Ishikawa (cell line): ENCODE measurements at regions not wholly inside any gene's neighbourhood (a gene's known extent, or its start where the extent isn't known, plus 50 kb on each side); places are given as distances from the start of the nearest gene placed in this dataset.

Experiments
- CEBPB ChIP-seq: IDR thresholded peaks from 2 replicates; pipeline ENCODE4 v1.6.1; 2012
- CREB1 ChIP-seq: IDR thresholded peaks from 2 replicates; pipeline ENCODE4 v1.6.1; 2012; ENCODE audit warnings: low read depth
- EGR1 ChIP-seq: IDR thresholded peaks from 2 replicates; pipeline ENCODE4 v1.6.1; 2012
- EP300 ChIP-seq: IDR thresholded peaks from 2 replicates; pipeline ENCODE4 v1.6.1; 2012; ENCODE audit warnings: borderline replicate concordance
- FOXM1 ChIP-seq: IDR thresholded peaks from 2 replicates; pipeline ENCODE4 v1.6.1; 2012; ENCODE audit warnings: low read depth, borderline replicate concordance
- NFIC ChIP-seq: IDR thresholded peaks from 2 replicates; pipeline ENCODE4 v1.6.1; 2012
- RAD21 ChIP-seq: IDR thresholded peaks from 2 replicates; pipeline ENCODE4 v1.6.1; 2012; ENCODE audit warnings: low read depth
- TAF1 ChIP-seq: IDR thresholded peaks from 2 replicates; pipeline ENCODE4 v1.6.1; 2012; ENCODE audit warnings: low read depth, mild to moderate bottlenecking
- TCF12 ChIP-seq: IDR thresholded peaks from 2 replicates; pipeline ENCODE4 v1.6.1; 2012; ENCODE audit warnings: low read depth
- TEAD4 ChIP-seq: IDR thresholded peaks from 2 replicates; pipeline ENCODE4 v1.6.1; 2012
- YY1 ChIP-seq: IDR thresholded peaks from 2 replicates; pipeline ENCODE4 v1.6.1; 2012; ENCODE audit warnings: low read depth
- ZBTB7A ChIP-seq: IDR thresholded peaks from 2 replicates; pipeline ENCODE4 v1.6.1; 2012; ENCODE audit warnings: low read depth
- TF ChIP-seq, protein P1 (sequence below): IDR thresholded peaks from 2 replicates; pipeline ENCODE4 v1.6.1; 2012
- TF ChIP-seq, protein P2 (sequence below): IDR thresholded peaks from 2 replicates; pipeline ENCODE4 v1.6.1; 2012
- TF ChIP-seq, protein P3 (sequence below): IDR thresholded peaks from 2 replicates; pipeline ENCODE4 v1.6.1; 2012; ENCODE audit warnings: low read depth, mild to moderate bottlenecking

DNA sequence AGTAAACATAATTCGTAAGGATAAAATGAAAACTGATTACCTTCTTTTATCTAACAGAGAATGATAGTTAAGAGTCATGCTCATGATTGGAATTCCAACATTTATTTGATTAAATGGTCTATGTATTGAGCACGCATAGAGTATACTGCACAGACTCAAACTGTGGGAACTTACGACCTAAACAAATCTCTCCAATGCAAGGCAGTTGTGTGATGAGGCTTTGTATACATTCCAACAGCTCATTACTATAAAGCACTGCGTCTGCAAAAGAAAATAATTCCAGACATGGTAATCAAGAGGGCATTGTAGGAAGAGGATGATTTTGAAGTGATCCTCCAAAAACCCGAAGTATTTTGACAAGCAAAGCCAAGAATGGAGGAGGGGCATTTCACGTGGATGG is 169.5 kb downstream of the NUFIP1 start:
- TF ChIP-seq, protein P1, sequence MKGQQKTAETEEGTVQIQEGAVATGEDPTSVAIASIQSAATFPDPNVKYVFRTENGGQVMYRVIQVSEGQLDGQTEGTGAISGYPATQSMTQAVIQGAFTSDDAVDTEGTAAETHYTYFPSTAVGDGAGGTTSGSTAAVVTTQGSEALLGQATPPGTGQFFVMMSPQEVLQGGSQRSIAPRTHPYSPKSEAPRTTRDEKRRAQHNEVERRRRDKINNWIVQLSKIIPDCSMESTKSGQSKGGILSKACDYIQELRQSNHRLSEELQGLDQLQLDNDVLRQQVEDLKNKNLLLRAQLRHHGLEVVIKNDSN: no peak

DNA sequence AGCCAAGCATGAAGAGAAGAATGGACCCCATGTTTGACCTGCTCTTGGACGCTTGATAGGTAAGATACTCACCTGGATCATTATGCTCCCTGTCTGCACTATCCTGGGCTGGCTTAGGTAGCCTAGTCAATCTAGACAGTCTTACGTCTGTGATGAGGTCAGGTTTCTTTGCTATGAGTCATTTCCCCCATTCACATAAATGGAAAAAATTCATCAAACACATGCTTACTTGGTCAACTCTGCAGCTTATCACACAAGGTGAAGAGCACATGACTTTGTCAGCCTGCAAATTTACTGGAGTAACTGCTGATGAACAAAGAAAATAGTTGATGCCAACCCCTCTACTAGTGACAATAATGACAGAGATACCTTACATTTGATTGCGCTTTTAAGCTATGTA is 170.0 kb downstream of the NUFIP1 start:
- no peak for TF ChIP-seq TAF1
- 0 out of 2 replicates have a peak, but pooled peaks have one; percentile 26 for TF ChIP-seq TCF12
- no peak for TF ChIP-seq FOXM1
- TF ChIP-seq YY1: no peak
- TF ChIP-seq CREB1: peak; percentile 49; the same call in 1 of the 2 replicates
- no peak for TF ChIP-seq EGR1
- TF ChIP-seq, protein P1: peak; percentile 56
- no peak for TF ChIP-seq ZBTB7A
- no peak for TF ChIP-seq NFIC
- TF ChIP-seq CEBPB: no peak
- TF ChIP-seq, protein P2, sequence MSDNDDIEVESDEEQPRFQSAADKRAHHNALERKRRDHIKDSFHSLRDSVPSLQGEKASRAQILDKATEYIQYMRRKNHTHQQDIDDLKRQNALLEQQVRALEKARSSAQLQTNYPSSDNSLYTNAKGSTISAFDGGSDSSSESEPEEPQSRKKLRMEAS: peak; percentile 62; the same call in 1 of the 2 replicates
- peak; percentile 75; the same call in 1 of the 2 replicates for TF ChIP-seq EP300

DNA sequence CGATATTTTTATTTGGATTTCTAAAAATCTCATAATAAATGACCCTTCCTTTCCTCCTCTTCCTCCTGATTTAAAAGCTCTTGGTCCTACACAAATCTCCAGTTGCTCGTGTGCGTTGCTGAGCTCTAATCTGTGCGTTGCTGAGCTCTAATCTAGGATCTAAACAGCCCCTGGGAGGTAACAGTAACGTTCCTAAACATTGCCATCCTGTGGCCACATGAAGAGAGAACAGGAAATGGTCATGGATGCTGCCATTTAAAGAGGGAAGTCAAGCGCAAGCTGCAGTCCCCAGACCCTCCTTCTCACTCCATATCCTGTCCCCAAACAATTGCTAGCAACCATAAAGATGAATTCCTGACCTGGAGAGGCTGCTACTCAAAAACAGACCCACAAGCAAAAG is 170.8 kb downstream of the NUFIP1 start:
- peak; percentile 55 for TF ChIP-seq RAD21
- TF ChIP-seq, protein P3, sequence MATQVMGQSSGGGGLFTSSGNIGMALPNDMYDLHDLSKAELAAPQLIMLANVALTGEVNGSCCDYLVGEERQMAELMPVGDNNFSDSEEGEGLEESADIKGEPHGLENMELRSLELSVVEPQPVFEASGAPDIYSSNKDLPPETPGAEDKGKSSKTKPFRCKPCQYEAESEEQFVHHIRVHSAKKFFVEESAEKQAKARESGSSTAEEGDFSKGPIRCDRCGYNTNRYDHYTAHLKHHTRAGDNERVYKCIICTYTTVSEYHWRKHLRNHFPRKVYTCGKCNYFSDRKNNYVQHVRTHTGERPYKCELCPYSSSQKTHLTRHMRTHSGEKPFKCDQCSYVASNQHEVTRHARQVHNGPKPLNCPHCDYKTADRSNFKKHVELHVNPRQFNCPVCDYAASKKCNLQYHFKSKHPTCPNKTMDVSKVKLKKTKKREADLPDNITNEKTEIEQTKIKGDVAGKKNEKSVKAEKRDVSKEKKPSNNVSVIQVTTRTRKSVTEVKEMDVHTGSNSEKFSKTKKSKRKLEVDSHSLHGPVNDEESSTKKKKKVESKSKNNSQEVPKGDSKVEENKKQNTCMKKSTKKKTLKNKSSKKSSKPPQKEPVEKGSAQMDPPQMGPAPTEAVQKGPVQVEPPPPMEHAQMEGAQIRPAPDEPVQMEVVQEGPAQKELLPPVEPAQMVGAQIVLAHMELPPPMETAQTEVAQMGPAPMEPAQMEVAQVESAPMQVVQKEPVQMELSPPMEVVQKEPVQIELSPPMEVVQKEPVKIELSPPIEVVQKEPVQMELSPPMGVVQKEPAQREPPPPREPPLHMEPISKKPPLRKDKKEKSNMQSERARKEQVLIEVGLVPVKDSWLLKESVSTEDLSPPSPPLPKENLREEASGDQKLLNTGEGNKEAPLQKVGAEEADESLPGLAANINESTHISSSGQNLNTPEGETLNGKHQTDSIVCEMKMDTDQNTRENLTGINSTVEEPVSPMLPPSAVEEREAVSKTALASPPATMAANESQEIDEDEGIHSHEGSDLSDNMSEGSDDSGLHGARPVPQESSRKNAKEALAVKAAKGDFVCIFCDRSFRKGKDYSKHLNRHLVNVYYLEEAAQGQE: no peak

DNA sequence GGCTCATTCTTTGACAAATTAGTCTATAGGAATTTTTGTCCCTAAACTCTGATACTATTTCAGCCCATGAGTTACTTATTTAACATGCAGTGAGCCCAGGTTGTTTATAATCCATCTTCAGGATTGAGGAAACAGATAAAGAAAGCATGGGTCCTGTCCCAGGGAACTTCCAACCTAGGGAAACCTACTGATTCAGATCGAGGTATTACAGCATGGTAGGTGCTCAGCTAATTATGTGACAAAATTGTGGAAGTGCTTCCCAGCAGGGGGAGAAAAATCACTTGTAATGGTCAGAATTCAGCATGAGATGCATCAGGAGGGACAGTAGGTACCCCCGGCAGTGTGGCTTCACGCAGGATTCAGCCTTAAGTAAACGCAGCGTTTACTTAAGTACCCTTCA is 171.3 kb downstream of the NUFIP1 start:
- TF ChIP-seq, protein P3: no peak
- no peak for TF ChIP-seq TAF1
- TF ChIP-seq EP300: no peak
- TF ChIP-seq ZBTB7A: no peak
- TF ChIP-seq, protein P2: no peak
- no peak for TF ChIP-seq RAD21
- TF ChIP-seq TEAD4: no peak
- TF ChIP-seq CREB1: no peak
- no peak for TF ChIP-seq FOXM1
- no peak for TF ChIP-seq CEBPB
- TF ChIP-seq YY1: no peak

DNA sequence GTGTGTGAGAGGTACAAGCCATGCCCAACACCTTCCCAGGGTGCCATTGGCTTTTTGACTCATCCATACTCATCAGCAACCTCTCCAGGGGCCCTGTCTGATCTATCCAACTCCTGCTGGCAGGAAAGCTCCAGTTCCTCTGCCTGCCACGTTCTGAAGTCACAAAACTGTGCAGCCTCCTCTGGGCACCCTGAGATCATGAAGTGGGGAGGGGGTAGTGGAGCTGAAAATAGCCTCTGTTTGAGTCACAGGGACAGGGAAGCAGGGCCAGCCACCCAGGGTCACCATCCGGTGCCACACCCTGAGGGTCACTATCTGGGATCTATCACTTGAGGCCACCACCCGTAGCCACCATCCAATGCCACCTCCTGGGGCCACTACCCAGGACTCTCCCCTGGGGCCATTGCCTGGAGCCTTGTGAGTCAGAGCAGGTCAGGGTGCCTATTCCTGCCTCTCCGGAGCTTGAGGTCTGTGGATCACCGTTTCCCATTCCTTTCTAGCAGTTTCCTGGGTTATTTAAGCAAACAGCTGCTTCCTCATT is 172.1 kb downstream of the NUFIP1 start:
- TF ChIP-seq FOXM1 (no peak), CEBPB (no peak), RAD21 (no peak), CREB1 (no peak), TEAD4 (no peak), EP300 (no peak), TCF12 (no peak), ZBTB7A (no peak), EGR1 (no peak), NFIC (no peak), YY1 (no peak), TAF1 (no peak)
- TF ChIP-seq, protein P3: no peak
- TF ChIP-seq, protein P1: no peak
- TF ChIP-seq, protein P2: no peak
